Stimulated activated CD8-positive, alpha-beta memory T cell treated with anti-CD3 and anti-CD28 coated beads, Interleukin-15, amount 100 ng/mL, for 48 hours (primary cell): ENCODE measurements at regions not wholly inside any gene's neighbourhood (a gene's known extent, or its start where the extent isn't known, plus 50 kb on each side); places are given as distances from the start of the nearest gene placed in this dataset.

Experiments used
- DNase-seq, 2 donors: peaks; one replicate each; pipeline ENCODE4 v3.0.0-alpha.2; 2020; ENCODE audit warnings: low read depth in 2 of 2

DNA sequence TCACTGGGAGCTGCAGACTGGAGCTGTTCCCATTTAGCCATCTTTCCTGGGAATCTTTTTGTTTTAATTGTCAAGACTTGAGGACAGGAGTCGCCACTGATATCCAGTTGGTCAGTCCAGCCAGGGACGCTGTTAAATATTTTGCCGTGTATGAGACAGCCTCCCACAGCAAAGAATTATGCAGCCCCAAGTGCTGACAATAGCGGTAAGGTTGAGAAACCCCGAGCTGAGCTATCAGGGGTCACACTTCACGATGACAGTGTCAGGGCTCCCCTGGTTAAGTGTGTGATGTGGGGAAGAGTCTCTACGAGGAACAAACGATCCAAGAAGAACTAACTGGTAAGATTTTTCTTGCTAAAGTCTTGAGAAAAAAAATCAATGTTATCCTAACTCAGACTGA is 372.0 kb upstream of the MPDZ start:
- DNase-seq = no peak

DNA sequence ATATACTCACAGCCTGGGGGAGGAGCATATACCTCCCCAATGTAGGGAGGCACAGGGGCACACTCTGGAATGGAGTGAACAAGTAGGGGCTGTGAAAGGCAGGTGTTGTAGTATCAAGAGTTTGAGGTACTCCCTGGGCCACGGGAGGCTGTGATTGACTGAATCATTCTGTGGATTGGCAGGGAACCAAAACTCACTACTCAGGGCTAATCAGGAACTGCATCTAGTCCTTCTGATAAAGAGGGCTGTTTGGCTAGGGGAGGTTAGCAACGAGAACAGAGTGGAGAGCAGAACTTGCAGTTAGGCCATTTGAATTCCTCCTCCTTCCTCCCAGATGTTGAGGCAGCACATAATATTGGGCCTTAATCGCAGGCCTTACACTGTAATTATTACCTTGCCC is 369.2 kb upstream of the MPDZ start:
- no peak for DNase-seq

DNA sequence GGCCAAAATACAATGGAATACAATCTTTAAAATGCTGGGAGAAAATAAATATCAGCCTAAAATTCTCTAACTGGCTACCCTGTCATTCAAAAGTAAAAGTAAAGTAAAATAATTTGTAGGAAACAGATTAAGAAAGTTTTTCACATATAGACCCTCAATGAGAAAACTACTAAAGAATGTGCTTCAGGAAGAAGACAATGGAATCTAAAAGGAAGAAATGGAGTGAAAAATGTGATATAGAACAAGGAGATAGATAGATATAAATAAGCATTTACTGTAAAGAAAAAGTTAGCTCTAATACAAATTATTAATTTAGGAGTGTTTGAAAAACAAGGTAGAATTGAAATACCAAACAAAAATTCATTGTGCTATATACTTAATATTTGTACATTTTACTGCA is 368.6 kb upstream of the MPDZ start:
- DNase-seq = no peak

DNA sequence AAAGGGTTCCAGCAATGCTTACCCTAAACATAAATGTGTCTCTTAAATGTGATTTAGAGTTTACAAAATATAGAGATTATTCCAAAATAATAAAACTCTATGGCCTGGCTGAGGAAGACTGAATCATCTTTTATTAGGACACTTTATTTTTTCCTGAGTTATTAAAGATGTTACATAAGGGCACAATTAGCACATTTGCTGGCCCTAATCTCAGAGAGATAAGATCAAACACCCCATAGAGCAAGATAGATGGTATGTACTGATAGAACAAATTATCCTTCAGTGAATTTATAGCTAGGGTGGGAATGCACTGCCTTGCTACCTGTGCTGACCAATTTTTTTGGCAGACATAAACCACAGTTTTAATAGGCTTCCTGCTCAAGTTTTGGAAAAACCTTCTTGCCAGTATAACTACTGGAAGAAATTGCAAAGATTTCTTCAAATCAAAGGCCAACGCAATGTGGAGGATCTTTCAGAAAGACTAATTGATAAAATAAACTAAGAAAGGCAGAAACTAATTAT is 367.1 kb upstream of the MPDZ start:
- no peak for DNase-seq

DNA sequence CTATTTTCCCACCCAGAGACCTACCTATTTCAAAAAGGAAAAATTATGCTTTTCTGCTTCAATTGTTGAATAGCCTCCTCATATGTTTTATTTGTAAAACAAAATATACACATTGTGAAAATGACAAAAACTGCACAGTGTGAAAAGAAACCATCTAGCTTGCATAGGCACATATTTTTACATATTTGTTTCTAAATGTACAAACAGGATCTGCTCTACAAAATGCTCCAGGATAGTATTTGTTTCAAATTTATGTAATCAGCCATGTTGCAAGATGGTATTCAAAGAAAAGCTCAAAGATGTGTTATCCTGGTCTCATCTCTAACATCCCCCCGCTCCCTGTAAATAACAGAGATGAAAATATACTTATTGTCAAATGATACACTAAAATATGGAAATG is 366.1 kb upstream of the MPDZ start:
- no peak for DNase-seq

DNA sequence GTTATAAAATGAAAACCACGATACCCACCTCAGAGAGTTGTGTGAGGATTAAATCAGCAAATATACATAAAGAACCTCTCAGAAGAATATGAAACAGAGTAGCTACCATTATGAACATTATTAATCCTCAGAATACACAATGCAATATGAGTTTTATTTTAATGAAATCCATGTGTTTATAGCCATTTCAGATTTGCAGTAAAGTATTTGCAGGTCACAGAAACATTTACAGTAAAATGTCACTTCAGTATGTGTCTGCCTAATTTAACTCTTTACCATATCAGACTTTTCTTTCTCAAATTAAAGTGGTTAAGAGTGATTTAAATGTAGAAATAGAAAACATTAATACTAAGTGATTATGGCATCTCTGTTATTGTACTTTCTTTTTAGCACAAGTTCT is 365.2 kb upstream of the MPDZ start:
- DNase-seq = no peak

DNA sequence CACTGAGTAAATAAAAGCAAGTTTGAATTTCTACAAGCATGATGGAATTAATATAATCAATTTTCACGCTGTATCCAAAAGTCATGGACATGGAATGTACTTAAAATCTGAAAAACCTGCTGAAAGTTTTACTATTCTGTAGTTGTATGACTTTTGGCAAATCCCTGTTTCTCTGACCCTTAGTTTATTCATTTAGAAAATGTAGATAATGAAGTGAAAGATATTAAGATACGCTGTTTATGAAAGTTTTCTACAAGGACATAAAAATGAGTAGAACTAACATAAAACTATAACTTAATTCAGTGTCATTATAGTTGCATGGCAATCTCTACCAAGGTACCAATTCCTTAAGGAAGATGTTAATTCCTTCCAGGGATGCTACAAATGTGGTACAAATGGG is 363.2 kb upstream of the MPDZ start:
- DNase-seq = no peak

DNA sequence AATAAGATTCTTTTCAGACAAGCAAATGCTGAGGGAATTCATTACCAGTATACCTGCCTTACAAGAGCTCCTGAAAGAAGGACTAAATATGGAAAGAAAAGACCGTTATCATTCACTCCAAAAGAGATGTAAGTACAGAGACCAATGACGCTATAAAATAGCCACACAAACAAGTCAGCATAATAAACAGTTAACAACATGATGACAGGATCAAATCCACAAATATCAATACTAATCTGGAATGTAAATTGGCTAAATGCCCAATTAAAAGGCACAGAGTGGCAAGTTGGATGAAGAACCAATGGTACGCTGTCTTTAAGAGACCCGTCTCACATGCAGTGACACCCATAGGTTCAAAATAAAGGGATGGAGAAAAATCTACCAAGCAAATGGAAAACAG is 349.6 kb upstream of the MPDZ start:
- no peak for DNase-seq

DNA sequence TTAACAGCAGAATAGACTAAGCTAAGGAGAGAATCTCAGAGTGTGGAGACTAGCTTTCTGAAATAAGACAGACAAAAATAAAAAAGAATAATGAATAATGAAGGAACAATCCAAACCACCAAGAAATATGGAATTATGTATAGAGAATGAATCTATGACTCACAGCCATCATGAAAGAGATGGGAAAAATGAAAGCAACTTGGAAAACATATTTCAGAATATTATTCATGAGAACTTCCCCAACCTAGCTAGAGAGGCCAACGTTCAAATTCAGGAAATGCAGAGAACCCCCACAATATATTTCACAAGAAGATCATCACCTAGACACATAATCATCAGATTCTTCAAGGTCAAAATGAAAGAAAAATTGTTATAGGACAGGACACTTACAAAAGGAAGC is 349.0 kb upstream of the MPDZ start:
- DNase-seq = no peak

DNA sequence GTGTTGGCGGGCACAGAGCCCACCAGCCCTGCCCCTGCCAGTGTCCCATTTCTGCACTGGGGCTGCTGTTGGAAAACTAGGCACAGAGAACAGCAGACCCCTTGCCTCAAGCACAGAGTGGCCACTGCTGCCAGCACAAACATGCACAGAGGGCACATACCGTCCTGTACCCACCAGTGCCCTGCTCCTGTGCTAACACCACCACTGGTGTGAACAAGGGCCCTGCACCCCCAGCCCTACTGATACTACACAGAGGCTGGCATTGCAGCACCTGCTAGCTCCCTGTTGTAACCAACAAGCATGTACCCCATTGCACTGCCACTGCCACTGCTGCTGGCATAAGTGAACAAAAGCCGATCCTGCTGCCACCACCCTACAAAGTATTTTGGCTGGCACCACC is 348.0 kb upstream of the MPDZ start:
- no peak for DNase-seq

DNA sequence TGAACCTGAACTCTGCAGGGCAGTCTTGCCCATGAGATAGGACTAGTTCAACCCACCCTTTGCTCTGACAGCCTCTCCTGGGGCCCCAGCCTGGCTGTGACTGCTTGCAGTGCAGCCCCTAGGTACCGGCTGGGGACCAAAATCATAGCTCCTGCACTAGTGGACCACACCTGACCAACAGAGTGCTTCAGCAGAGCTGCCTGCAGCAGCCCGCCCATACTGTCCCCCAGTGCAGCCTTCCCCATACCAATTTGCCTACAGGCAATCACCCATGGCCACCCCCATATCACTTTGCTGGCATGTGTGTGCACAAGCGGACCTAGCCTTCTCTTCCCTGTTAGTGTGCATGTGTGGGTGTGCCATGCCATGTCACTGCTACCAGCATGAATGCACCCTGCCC is 347.6 kb upstream of the MPDZ start:
- no peak for DNase-seq

DNA sequence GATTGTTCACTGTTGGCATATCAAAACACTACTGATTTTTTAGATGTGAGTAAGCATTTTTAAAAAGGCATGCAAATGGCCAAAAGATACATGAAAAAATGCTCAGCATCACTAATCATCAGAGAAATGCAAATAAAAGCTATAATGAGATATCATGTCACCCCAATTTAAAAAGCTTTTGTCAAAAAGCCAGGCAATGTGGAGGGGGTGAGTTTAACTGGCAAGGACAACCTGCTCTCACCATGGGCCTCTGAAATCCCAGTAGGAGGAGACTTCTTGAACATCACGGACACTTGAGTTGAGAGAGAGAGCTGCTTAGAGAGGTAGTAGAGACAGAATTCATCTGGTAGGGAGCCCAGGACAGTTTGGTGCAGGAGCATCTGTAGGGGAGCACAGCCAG is 347.1 kb upstream of the MPDZ start:
- DNase-seq = no peak

DNA sequence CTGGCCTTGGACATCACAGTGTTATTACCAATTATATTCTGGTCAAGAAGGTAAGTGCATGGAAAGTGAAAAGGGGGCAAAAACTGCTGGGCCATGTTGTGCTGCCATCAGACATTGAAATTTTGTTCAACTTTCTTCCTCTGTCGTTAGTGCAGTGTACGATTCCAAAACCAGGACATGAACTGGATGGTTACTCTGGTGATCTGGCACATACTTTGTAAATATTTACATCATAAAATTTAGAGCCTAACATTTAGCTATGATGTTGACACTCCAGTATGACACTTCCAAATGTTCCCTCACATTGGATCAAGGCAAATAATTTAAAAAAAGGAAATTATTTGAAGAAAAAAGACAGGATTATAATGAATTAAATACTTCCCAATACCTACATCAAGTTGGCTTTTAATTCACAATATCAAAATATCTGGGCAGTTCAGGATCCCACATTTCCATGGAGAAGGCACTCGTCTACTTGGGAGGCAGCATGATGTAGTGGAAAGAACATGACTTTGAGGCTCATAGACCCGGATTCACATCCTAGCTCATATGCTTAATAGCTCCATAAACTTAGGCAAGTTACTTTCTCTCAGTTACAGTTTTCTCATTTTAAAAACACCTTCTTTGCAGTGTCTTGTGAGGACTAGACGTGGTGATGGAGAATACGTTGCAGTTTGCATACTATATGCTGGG is 342.5 kb upstream of the MPDZ start:
- DNase-seq = no peak

DNA sequence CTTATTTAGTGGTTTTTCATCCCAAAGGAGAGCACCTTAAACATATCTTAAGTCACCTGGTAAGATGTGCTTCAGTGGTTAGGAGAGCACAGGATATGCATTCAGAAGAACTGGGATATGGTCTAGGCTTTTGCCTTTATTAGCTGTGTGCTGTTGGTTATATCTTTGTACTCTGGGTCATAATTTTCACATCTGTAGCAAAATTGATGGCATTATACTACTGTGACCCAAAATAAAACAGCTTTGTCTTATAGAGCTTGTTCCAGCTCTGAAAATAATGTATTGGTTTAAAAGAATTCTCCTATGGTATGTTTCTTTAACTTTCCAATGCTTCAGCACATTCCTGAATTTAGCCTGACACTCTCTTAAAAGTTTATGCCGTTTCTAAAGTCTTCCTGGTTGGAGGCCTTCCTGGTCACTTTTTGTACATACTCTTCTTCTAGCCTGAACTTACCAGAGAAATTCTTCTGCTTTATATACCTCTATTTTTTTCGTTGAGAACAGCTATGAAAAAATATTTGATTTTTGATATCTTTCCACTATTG is 337.1 kb upstream of the MPDZ start:
- no peak for DNase-seq

DNA sequence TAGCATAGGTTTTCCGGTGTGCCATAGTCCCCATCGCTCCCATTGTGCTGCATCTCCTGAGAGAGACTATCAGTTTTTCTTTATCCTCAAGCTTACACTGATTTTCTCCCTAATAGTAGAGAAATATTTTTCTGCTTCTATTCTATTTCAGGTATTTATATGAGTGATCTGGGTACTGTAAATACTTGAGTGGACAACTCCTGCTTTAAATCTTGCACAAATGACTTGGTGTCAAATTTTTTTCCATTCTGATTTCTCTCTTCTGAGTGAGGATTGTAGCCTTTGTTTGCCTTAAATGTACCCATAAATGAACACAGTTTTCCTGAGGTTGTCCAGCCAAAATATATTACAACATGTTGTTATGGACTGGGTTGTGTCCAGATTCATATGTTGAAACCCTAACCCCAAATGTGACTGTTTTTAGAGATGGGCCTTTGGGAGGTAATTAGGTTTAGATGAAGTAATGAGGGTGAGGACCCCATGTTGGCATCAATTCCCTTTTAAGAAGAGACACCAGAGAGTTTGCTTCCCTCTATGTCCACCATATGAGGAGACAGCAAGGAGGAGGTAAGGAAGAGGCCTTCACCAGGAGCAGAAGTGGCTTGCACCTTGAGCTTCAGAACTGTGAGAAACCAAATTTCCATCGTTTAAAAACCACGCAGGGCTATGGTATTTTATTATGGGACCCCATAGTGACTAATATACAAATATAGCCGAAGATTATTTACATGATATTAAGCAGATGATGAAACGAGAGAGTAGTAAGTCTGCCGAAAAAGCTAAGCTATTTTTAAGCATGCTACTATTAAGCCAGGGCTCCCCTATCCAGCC is 336.4 kb upstream of the MPDZ start:
- DNase-seq = no peak

DNA sequence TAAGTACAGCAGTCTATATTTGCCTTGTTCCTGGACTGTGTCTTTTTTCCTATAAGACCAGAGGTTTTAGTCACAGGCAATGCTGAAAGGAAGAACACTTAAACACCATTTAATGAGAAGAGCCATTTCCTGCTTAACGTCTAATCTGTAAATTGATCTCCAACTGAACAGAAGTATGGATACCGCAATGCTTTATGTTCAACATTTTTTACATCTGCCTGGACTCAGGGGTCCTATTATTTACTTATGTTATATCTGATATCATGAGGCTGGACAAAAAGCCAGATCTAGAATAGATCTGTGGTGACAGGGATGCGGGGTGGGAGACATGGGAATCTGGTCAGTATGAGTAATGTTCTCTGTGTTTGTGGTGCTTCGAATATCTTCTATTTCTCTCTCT is 334.6 kb upstream of the MPDZ start:
- no peak for DNase-seq

DNA sequence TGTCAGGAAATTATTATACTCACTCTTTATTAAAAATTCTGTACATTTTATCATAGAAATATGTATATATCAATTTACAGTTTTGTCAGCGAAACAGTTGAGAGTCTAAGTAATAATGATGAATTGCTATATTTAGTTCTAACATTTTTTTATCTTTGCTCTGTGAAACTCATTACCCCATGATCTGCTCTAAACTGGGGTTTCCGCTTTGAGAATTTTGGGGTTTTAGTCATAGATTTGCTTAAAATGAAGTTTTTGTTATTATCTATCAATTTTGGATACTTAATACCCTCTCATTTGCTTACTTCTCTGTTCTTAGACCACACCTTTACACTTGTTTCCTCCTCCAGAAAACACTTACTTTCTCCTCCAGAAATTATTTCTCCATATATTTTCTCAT is 333.8 kb upstream of the MPDZ start:
- DNase-seq = no peak

DNA sequence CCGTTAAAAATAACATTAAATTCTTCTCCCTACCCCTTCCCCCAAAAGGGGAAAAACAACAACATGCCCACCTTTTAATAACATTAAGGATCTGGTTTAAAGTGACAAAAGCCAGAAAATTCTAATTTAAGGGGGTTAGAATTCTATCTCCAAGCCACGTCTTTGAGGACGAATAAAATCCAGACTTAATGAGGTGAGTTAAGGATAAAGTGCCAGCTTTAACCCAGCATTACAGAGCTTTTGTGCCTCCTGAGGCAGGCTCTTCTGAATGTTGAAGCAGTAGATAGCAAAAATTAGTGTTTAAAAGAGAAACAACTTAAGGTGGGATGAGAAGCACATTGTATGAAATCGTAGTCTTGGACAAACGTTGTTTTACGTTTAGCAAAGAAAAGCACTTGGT is 329.0 kb upstream of the MPDZ start:
- no peak for DNase-seq

DNA sequence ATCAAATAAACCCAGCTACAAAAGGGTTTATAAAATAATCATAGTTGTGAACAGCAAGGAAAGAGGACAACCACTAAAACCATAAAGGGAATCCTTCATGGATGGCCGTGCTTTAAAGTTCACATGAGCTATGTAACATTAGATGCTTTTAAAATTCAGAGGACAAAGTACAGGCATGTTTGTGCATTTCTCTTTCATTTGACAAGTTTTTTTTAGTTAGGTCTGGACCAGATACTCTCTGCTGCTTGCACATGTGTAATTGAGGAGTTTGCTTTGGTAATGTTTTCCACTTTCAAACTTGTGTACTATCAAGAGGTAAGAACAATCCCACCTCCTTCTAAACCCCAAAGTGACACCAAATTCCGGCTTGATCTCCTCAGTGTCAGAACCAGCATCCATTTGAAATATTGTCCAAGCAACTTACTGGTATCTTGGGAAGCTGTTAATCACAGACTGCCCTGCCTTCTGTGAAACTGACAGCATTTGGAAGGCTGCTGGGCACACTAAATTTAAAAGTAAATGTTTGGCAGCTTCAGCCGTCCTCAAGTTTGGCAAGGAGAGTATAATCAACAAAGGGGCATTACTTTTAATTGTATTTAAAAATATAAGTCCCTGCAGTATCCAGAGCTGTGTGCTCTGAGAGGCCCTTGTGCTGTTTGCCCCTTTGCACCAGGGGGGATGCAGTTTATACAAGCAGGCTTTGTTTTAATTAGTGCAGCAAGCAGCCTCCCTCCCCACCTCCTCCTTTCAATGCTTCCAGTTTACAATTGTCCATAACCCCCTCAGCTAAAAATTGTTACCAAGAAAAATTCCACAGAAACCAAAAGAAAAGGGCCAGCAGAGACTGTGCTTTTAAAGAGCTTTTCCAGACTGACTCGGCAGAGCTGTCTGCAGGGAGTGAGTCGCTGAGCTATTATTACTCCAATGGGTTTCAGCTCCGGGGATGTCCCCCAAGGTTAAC is 328.3 kb upstream of the MPDZ start:
- no peak for DNase-seq

DNA sequence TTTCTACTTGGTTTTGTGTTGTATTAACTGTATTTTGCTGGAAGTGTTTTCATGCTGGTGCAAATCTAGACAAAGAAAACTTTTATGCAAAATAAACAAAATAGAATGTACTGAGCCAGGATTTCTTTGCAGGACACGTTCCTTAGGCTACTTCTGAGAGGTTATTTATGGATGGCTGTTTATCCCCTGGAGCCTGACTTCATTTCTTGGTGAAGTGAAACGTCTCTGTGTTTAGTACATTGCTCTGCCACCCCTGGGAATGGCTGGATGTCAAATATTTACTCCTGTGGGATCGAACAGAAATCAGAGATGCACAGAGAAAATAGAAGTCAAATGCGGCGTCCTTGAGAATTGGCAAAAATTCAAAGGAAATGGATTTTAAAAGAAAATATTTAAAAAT is 327.1 kb upstream of the MPDZ start:
- no peak for DNase-seq

DNA sequence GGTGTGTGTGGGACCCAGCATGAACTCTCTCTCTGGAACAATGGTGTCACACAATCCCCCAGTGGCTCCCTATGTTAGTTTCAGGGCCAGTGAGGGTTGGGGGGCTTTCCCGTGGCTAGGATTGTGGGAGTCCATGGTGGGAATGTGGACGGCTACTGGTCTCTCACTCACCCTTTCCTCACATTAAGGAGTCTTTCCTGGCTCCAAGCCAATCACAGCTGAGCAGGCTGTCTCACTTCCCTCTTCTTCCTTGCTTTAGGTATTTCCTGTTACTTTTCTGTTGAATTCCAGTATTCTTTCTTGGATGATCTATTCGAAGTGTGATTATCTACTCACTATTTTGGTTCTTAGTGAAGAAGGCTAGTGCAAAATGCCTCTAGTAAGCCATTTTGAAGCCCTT is 324.4 kb upstream of the MPDZ start:
- no peak for DNase-seq

DNA sequence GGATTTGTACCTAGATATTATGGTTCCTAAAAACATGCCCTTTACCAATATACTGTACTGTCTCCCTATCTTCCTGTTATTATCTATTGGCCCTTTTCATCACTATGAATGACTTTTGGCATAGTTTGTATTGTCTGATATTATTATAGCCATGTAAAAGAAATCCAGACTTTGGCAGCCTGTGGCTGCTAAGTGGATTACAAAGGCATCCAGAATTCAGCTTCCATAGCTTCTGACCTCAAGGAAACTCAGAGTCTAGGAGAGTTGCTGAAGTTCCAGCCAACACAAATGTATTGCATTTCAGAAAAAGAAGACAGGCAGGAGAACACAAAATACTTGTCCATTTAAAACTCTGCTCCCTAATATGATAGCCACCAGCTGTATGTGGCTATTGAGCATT is 319.2 kb upstream of the MPDZ start:
- DNase-seq = no peak
